ENCODE measurements at regions not wholly inside any gene's neighbourhood (a gene's known extent, or its start where the extent isn't known, plus 50 kb on each side); places are given as distances from the start of the nearest gene placed in this dataset.

GRCh38 chr12:116662612-116663144 is 75.2 kb downstream of the SPRING1 start:
- no peaks in the 10 kb centered on the region for H3K36me3 ChIP-seq (ENCODE audit: control insufficient read depth in 1 of 2, insufficient read depth in 2 of 2, low read length in 2 of 2)
- ChIA-PET CTCF (no interaction called here), POLR2A (no interaction called here), RAD21 (ENCODE audit: low non-redundant PET in 1 of 2, low total read pairs in 2 of 2, uncharacterized antibody in 2 of 2, unreplicated experiment in 2 of 2) (no interaction called here)
- intact Hi-C loops (cut with micrococcal nuclease): no loop called here
- H4K20me1 ChIP-seq (ENCODE audit: insufficient read depth): no peaks in the 10 kb centered on the region
- H3K4me1 ChIP-seq (ENCODE audit: control insufficient read depth in 1 of 2, insufficient read depth in 2 of 2, low read length in 2 of 2): peaks cover 26 to 27% of the 10 kb centered on the region in 2 experiments
- DNase-seq (ENCODE audit: low read depth, low spot score) (no peak), ATAC-seq (no peak)
- no peaks in the 10 kb centered on the region for H3K79me2 ChIP-seq (ENCODE audit: insufficient read depth, low read length)
- TF ChIP-seq REST (IDR thresholded peaks at IDR 0.05; ENCODE audit: low read depth) (no peak), ATF3 (IDR thresholded peaks at IDR 0.05) (no peak), SP1 (IDR thresholded peaks at IDR 0.05; ENCODE audit: low read depth) (no peak)
- H3K4me2 ChIP-seq (ENCODE audit: low read length): no peak overlapping the region
- no peak overlapping the region for H3K9ac ChIP-seq (ENCODE audit: low read length)
- no peak overlapping the region for H2AFZ ChIP-seq (ENCODE audit: low read depth, low read length, poor library complexity, severe bottlenecking)
- H3K27ac ChIP-seq (ENCODE audit: low read depth, low read length): no peak overlapping the region
- H3K9me2 ChIP-seq (ENCODE audit: insufficient read depth): no peaks in the 10 kb centered on the region
- no peak overlapping the region for H3K4me3 ChIP-seq (replicated peaks in 1 of 2; ENCODE audit: low read depth in 1 of 2, low read length in 2 of 2)
- H3K27me3 ChIP-seq (ENCODE audit: insufficient read depth, low read length): no peaks in the 10 kb centered on the region; the same call in 1 of the 2 replicates
- no TSS peak for BruUV-seq (replicated peaks)
- H3K9me3 ChIP-seq (ENCODE audit: control insufficient read depth in 1 of 2, insufficient read depth in 1 of 2, low read depth in 1 of 2, low read length in 2 of 2): no peaks in the 10 kb centered on the region

- no peaks in the 10 kb centered on the region for H3K36me3 ChIP-seq (ENCODE audit: control insufficient read depth in 1 of 2, insufficient read depth in 2 of 2, low read length in 2 of 2)
- intact Hi-C loops (cut with micrococcal nuclease): no loop called here
- no peaks in the 10 kb centered on the region; the same call in 1 of the 2 replicates for H3K27me3 ChIP-seq (ENCODE audit: insufficient read depth, low read length)
- ChIA-PET RAD21 (ENCODE audit: low non-redundant PET in 1 of 2, low total read pairs in 2 of 2, uncharacterized antibody in 2 of 2, unreplicated experiment in 2 of 2) (no interaction called here), CTCF (no interaction called here), POLR2A (no interaction called here)
- no peak for ATAC-seq
- no peak overlapping the region for H2AFZ ChIP-seq (ENCODE audit: low read depth, low read length, poor library complexity, severe bottlenecking)
- no peak for DNase-seq (ENCODE audit: low read depth, low spot score)
- H3K9me2 ChIP-seq (ENCODE audit: insufficient read depth): no peaks in the 10 kb centered on the region
- H3K4me3 ChIP-seq (replicated peaks in 1 of 2; ENCODE audit: low read depth in 1 of 2, low read length in 2 of 2): no peak overlapping the region
- H4K20me1 ChIP-seq (ENCODE audit: insufficient read depth): no peaks in the 10 kb centered on the region
- BruUV-seq (replicated peaks): no TSS peak
- peaks cover 26 to 27% of the 10 kb centered on the region in 2 experiments for H3K4me1 ChIP-seq (ENCODE audit: control insufficient read depth in 1 of 2, insufficient read depth in 2 of 2, low read length in 2 of 2)
- no peak overlapping the region for H3K4me2 ChIP-seq (ENCODE audit: low read length)
- H3K79me2 ChIP-seq (ENCODE audit: insufficient read depth, low read length): no peaks in the 10 kb centered on the region
- H3K27ac ChIP-seq (ENCODE audit: low read depth, low read length): no peak overlapping the region
- H3K9me3 ChIP-seq (ENCODE audit: control insufficient read depth in 1 of 2, insufficient read depth in 1 of 2, low read depth in 1 of 2, low read length in 2 of 2): no peaks in the 10 kb centered on the region
- H3K9ac ChIP-seq (ENCODE audit: low read length): no peak overlapping the region
- TF ChIP-seq EZH2phosphoT487 (IDR thresholded peaks at IDR 0.05; ENCODE audit: borderline replicate concordance) (no peak), CBX3 (IDR thresholded peaks at IDR 0.05; ENCODE audit: low read depth) (no peak), ZNF274 (IDR thresholded peaks at IDR 0.05; ENCODE audit: low read depth, low read length) (no peak), CEBPB (IDR thresholded peaks at IDR 0.05; ENCODE audit: low read depth) (no peak), EZH2 (IDR thresholded peaks at IDR 0.05) (no peak), SIN3A (IDR thresholded peaks at IDR 0.05; ENCODE audit: low read depth) (no peak), POLR2AphosphoS5 (IDR thresholded peaks at IDR 0.05; ENCODE audit: low read depth, low read length) (no peak), ZBTB33 (IDR thresholded peaks at IDR 0.05; ENCODE audit: extremely low read depth, insufficient replicate concordance, low read length) (no peak), JUND (IDR thresholded peaks at IDR 0.05) (no peak), SP1 (IDR thresholded peaks at IDR 0.05; ENCODE audit: low read depth) (no peak), YY1 (IDR thresholded peaks at IDR 0.05; ENCODE audit: extremely low read depth, insufficient replicate concordance, low read depth, low read length) (no peak), ELF1 (IDR thresholded peaks at IDR 0.05; ENCODE audit: borderline replicate concordance, low read depth) (no peak), ATF3 (IDR thresholded peaks at IDR 0.05) (no peak), TCF7L2 (IDR thresholded peaks at IDR 0.05; ENCODE audit: borderline replicate concordance, extremely low read depth, insufficient read depth, insufficient read length) (no peak)
Measured at GRCh38 chr12:116661341-116661740, 76.5 kb downstream of the SPRING1 start.
